HG03066 (cell line): ENCODE measurements at regions not wholly inside any gene's neighbourhood (a gene's known extent, or its start where the extent isn't known, plus 50 kb on each side); places are given as distances from the start of the nearest gene placed in this dataset.

Source experiments
- ATAC-seq: cut with Tn5 transposase; IDR thresholded peaks from one replicate; pipeline ENCODE4 v1.9.1; 2021; ENCODE audit warnings: low read depth; ENCODE audit not compliant: unreplicated experiment

- no peak for ATAC-seq
Measured at GRCh38 chr6:105824732-105825131, 261.4 kb upstream of the PRDM1 start.

GRCh38 chr6:105821777-105822176 lies 264.4 kb upstream of the PRDM1 start:
- ATAC-seq, result no peak

- ATAC-seq, result no peak
Measured at GRCh38 chr6:105821027-105821426, 265.1 kb upstream of the PRDM1 start.

- no peak for ATAC-seq
Measured at GRCh38 chr6:105819745-105820144, 266.4 kb upstream of the PRDM1 start.

GRCh38 chr6:105818505-105818904 lies 267.6 kb upstream of the PRDM1 start:
- ATAC-seq, result no peak

GRCh38 chr6:105817961-105818360 lies 268.2 kb upstream of the PRDM1 start:
- ATAC-seq, result no peak

- ATAC-seq, result no peak
Measured at GRCh38 chr6:105817370-105817769, 268.8 kb upstream of the PRDM1 start.

- no peak for ATAC-seq
Measured at GRCh38 chr6:105816847-105817246, 269.3 kb upstream of the PRDM1 start.

GRCh38 chr6:105815661-105816555 lies 270.2 kb upstream of the PRDM1 start:
- no peak for ATAC-seq

GRCh38 chr6:105814745-105815536 lies 271.2 kb upstream of the PRDM1 start:
- no peak for ATAC-seq

GRCh38 chr6:105810922-105811482 lies 275.1 kb upstream of the PRDM1 start:
- ATAC-seq, result no peak

GRCh38 chr6:105810105-105810921 lies 275.8 kb upstream of the PRDM1 start:
- peak; percentile 64 for ATAC-seq

- no peak for ATAC-seq
Measured at GRCh38 chr6:105808571-105808970, 277.6 kb upstream of the PRDM1 start.

- no peak for ATAC-seq
Measured at GRCh38 chr6:105807905-105808304, 278.2 kb upstream of the PRDM1 start.

- no peak for ATAC-seq
Measured at GRCh38 chr6:105806486-105806920, 279.6 kb upstream of the PRDM1 start.

GRCh38 chr6:105805501-105806023 lies 280.6 kb upstream of the PRDM1 start:
- ATAC-seq, result no peak

- no peak for ATAC-seq
Measured at GRCh38 chr6:105804424-105804823, 281.7 kb upstream of the PRDM1 start.

- no peak for ATAC-seq
Measured at GRCh38 chr6:105804000-105804399, 282.1 kb upstream of the PRDM1 start.

- ATAC-seq, result no peak
Measured at GRCh38 chr6:105803442-105803841, 282.7 kb upstream of the PRDM1 start.

- ATAC-seq, result no peak
Measured at GRCh38 chr6:105802703-105803102, 283.4 kb upstream of the PRDM1 start.
